NCI-H345 (cell line): ENCODE measurements at regions not wholly inside any gene's neighbourhood (a gene's known extent, or its start where the extent isn't known, plus 50 kb on each side); places are given as distances from the start of the nearest gene placed in this dataset.

Source experiments
- DNase-seq: peaks from one replicate; lab custom pipeline; 2025; lab: John Stamatoyannopoulos, UW

GRCh38 chr2:226207671-226208070, 591.9 kb downstream of the IRS1 start:
- DNase-seq = no peak

- no peak for DNase-seq
Measured at GRCh38 chr2:226199555-226199954, 600.1 kb downstream of the IRS1 start.

- no peak for DNase-seq
Measured at GRCh38 chr2:226198956-226199355, 600.7 kb downstream of the IRS1 start.

GRCh38 chr2:226190479-226191252, 609.0 kb downstream of the IRS1 start:
- no peak for DNase-seq

- DNase-seq = no peak
Measured at GRCh38 chr2:226189061-226189460, 610.6 kb downstream of the IRS1 start.

GRCh38 chr2:226187616-226188015, 612.0 kb downstream of the IRS1 start:
- no peak for DNase-seq

GRCh38 chr2:226187156-226187555, 612.5 kb downstream of the IRS1 start:
- no peak for DNase-seq

- DNase-seq = no peak
Measured at GRCh38 chr2:226185616-226186211, 613.9 kb downstream of the IRS1 start.

GRCh38 chr2:226184940-226185615, 614.5 kb downstream of the IRS1 start:
- DNase-seq = no peak

- no peak for DNase-seq
Measured at GRCh38 chr2:226184540-226184939, 615.1 kb downstream of the IRS1 start.

- no peak for DNase-seq
Measured at GRCh38 chr2:226183550-226183949, 616.1 kb downstream of the IRS1 start.

- no peak for DNase-seq
Measured at GRCh38 chr2:226183033-226183432, 616.6 kb downstream of the IRS1 start.

GRCh38 chr2:226181909-226182308, 617.7 kb downstream of the IRS1 start:
- no peak for DNase-seq

- DNase-seq = no peak
Measured at GRCh38 chr2:226180281-226180884, 619.2 kb downstream of the IRS1 start.

- DNase-seq = no peak
Measured at GRCh38 chr2:226179010-226179409, 620.6 kb downstream of the IRS1 start.

- no peak for DNase-seq
Measured at GRCh38 chr2:226176283-226176984, 623.2 kb downstream of the IRS1 start.

GRCh38 chr2:226174390-226174789, 625.2 kb downstream of the IRS1 start:
- no peak for DNase-seq

GRCh38 chr2:226172939-226173338, 626.7 kb downstream of the IRS1 start:
- no peak for DNase-seq

GRCh38 chr2:226172309-226172708, 627.3 kb downstream of the IRS1 start:
- DNase-seq = no peak

- no peak for DNase-seq
Measured at GRCh38 chr2:226169751-226170581, 629.7 kb downstream of the IRS1 start.

GRCh38 chr2:226168496-226169160, 631.0 kb downstream of the IRS1 start:
- no peak for DNase-seq
